GM12865 (cell line): ENCODE measurements at regions not wholly inside any gene's neighbourhood (a gene's known extent, or its start where the extent isn't known, plus 50 kb on each side); places are given as distances from the start of the nearest gene placed in this dataset.

Experiments used
- DNase-seq: peaks from one replicate; pipeline ENCODE4 v3.0.0; 2010; ENCODE audit warnings: low read depth
- H3K4me3 ChIP-seq: 2 replicates; pipeline ENCODE4 v1.5.1; 2011; ENCODE audit warnings: mild to moderate bottlenecking, low read depth, low read length, control low read depth
- CTCF ChIP-seq: IDR thresholded peaks from 2 replicates; pipeline ENCODE4 v1.5.1; 2011; ENCODE audit warnings: low read length, control low read depth, low read depth, inconsistent platforms; ENCODE audit not compliant: insufficient read depth; ENCODE audit errors: missing control alignments

GRCh38 chr20:55777641-55778040 is 227.7 kb downstream of the CBLN4 start:
- DNase-seq, result no peak
- TF ChIP-seq CTCF, result no peak
- no peak overlapping the region for H3K4me3 ChIP-seq

- no peak overlapping the region for H3K4me3 ChIP-seq
- no peak for DNase-seq
- TF ChIP-seq CTCF, result no peak
Observed at GRCh38 chr20:55776176-55776575, 229.1 kb downstream of the CBLN4 start.

- no peak for DNase-seq
- no peak overlapping the region for H3K4me3 ChIP-seq
- no peak for TF ChIP-seq CTCF
Observed at GRCh38 chr20:55774628-55775027, 230.7 kb downstream of the CBLN4 start.

GRCh38 chr20:55761797-55762196 is 243.5 kb downstream of the CBLN4 start:
- no peak overlapping the region for H3K4me3 ChIP-seq
- no peak for DNase-seq
- TF ChIP-seq CTCF, result no peak

- no peak overlapping the region for H3K4me3 ChIP-seq
- no peak for DNase-seq
- no peak for TF ChIP-seq CTCF
Observed at GRCh38 chr20:55761100-55761499, 244.2 kb downstream of the CBLN4 start.

- no peak for DNase-seq
- no peak for TF ChIP-seq CTCF
- no peak overlapping the region for H3K4me3 ChIP-seq
Observed at GRCh38 chr20:55760586-55760985, 244.7 kb downstream of the CBLN4 start.

- no peak overlapping the region for H3K4me3 ChIP-seq
- TF ChIP-seq CTCF, result no peak
- DNase-seq, result no peak
Observed at GRCh38 chr20:55755861-55756260, 249.5 kb downstream of the CBLN4 start.
